ENCODE measurements at regions not wholly inside any gene's neighbourhood (a gene's known extent, or its start where the extent isn't known, plus 50 kb on each side); places are given as distances from the start of the nearest gene placed in this dataset.

DNA sequence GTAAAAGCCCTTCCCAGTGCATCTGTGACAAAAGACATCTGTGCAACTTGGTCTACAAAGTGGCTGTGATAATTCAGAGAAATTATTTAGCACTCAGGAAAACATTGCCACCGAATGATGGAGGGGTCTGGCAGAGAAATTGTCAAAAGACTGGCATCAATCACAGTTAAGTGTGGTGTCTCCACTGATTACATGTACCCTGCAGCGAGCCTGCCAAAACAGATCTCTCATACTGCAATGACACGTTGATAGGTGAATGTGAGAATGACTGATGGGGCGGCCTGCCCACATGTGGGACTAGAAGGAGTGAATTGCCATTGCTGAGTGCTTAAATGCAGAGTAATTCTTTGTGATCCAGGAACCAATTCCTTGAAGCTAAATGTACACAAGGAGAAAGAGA lies 136.4 kb upstream of the PCSK5 start:
- H3K4me3 ChIP-seq (ENCODE audit: low read depth, low read length): no peak overlapping the region
- TF ChIP-seq, protein P1, sequence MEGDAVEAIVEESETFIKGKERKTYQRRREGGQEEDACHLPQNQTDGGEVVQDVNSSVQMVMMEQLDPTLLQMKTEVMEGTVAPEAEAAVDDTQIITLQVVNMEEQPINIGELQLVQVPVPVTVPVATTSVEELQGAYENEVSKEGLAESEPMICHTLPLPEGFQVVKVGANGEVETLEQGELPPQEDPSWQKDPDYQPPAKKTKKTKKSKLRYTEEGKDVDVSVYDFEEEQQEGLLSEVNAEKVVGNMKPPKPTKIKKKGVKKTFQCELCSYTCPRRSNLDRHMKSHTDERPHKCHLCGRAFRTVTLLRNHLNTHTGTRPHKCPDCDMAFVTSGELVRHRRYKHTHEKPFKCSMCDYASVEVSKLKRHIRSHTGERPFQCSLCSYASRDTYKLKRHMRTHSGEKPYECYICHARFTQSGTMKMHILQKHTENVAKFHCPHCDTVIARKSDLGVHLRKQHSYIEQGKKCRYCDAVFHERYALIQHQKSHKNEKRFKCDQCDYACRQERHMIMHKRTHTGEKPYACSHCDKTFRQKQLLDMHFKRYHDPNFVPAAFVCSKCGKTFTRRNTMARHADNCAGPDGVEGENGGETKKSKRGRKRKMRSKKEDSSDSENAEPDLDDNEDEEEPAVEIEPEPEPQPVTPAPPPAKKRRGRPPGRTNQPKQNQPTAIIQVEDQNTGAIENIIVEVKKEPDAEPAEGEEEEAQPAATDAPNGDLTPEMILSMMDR (IDR thresholded peaks at IDR 0.05; ENCODE audit: insufficient read depth, low read depth, low read length): no peak
- DNase-seq (ENCODE audit: low read depth): no peak

DNA sequence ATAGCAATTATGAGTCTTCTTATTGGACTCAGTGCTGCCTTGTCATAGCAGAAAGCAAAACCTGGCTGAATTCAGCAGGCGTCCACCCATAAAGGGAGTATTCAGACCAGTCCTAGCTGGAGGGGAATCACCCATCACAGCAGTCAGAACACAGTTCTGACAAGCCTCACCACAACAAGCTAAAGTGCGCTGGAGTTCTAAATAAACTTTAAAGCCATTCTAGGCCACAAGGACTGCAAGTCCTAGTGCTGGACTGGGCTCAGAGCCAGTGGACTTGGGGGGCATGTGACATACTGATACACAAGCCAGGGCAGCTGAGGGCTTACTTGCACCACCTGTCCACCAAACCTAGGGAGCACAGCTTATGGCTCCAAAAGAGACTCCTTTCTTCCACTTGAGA lies 115.3 kb upstream of the PCSK5 start:
- no peak for DNase-seq (ENCODE audit: low read depth)
- TF ChIP-seq, protein P1 (IDR thresholded peaks at IDR 0.05; ENCODE audit: insufficient read depth, low read depth, low read length): no peak
- no peak overlapping the region for H3K4me3 ChIP-seq (ENCODE audit: low read depth, low read length)

GRCh38 chr9:75775966-75776691 lies 114.3 kb upstream of the PCSK5 start:
- DNase-seq (ENCODE audit: low read depth): no peak
- TF ChIP-seq, protein P1 (IDR thresholded peaks at IDR 0.05; ENCODE audit: insufficient read depth, low read depth, low read length): no peak
- H3K4me3 ChIP-seq (ENCODE audit: low read depth, low read length): no peak overlapping the region

DNA sequence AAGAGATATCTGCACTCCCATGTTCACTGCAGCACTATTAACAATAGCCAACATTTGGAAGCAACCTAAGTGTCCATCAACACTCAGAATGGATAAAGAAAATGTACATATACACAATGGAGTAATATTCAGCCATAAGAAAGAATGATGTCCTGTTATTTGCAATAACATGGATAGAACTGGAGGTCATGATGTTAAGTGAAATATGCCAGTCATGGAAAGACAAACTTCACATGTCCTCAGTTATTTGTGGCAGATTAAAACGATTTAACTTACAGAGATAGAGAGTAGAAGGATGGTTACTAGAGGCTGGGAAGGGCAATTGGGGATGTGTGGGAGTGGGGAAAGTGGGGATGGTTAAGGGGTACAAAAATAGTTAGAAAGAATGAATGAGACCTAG lies 110.3 kb upstream of the PCSK5 start:
- TF ChIP-seq, protein P1 (IDR thresholded peaks at IDR 0.05; ENCODE audit: insufficient read depth, low read depth, low read length): no peak

DNA sequence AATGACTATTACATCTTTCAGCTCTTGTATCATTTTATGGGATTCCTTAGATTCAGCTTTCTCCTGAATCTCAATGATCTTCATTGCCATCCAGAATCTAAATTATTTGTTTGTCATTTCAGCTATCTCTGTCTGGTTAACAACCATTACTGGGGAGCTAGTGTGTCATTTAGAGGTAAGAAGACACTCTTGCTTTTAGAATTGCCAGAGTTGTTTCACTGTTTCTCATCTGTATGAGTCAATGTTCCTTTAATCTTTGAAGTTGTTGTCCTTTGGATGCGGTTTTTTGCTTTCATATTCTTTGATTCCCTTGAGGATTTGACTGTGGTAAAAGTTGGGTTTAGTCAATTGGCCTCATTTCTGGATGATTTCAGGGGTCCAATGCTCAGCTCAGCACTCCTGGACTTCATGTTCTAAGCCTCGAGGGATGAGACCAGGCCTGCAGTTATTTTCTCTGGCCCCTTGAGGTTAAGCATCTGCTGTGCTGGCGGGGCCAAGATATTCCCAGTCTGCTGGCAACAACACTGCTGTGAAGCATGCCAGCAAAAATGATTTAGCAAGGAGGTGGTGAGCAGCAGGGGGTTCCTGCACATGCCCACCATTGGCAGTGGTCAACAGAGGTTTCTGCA lies 102.4 kb upstream of the PCSK5 start:
- TF ChIP-seq, protein P1 (IDR thresholded peaks at IDR 0.05; ENCODE audit: insufficient read depth, low read depth, low read length): no peak
- H3K4me3 ChIP-seq (ENCODE audit: low read depth, low read length): no peak overlapping the region
- peak; percentile 20 for DNase-seq (ENCODE audit: low read depth)

More for the DNA sequence above, 110.3 kb upstream of the PCSK5 start:
- no peak for DNase-seq (ENCODE audit: low read depth)
- H3K4me3 ChIP-seq (ENCODE audit: low read depth, low read length): no peak overlapping the region

- no peak for DNase-seq (ENCODE audit: low read depth)
- H3K4me3 ChIP-seq (ENCODE audit: low read depth, low read length): no peak overlapping the region
- TF ChIP-seq, protein P1 (IDR thresholded peaks at IDR 0.05; ENCODE audit: insufficient read depth, low read depth, low read length): no peak
These were observed 93.3 kb upstream of the PCSK5 start for GRCh38 chr9:75797085-75797580.

Measured in fibroblast of villous mesenchyme (primary cell).